Central memory CD4-positive, alpha-beta T cell (primary cell): ENCODE measurements at regions not wholly inside any gene's neighbourhood (a gene's known extent, or its start where the extent isn't known, plus 50 kb on each side); places are given as distances from the start of the nearest gene placed in this dataset.

Source experiments
- DNase-seq: peaks from one replicate; pipeline ENCODE4 v3.0.0; 2022

DNA sequence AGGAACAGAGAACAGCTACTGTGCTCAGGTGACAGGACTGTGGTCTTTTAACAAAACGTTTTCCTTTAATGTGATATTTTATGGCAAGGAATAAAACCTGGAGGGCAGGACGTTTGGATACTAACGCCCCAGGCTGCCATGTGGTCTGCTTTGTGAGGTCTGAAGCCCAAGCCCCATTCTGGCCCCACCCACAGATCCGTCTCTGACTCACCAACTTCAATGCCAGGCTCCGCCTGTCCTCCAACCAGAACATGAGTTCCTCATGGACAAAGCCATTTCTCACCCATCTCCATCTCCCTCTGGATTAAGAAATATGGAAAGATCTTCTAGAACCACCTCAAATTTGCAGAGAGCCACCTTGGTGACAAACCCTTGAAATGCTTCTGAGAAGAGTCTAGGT, 148.8 kb downstream of the CRYBB2 start:
- DNase-seq = no peak

DNA sequence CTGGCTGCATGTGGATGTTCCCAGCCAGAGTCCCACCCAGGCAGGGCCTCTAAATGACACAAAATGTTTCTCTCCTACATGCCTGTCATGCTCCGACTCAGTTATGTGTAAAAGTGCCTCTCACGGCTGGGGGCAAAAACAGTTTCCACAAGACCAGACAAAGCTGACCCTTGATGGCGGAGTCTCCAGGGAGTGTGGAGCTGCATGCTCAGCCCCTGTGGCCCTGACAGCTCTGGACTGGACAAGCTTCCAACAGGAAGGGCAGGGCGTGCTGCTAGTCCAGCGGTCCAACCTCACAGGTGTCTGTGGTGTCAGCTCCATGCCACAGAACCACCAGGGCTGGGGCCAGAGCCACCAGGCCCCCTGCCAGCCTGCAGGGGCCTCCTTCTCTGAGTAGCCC, 149.6 kb downstream of the CRYBB2 start:
- no peak for DNase-seq

DNA sequence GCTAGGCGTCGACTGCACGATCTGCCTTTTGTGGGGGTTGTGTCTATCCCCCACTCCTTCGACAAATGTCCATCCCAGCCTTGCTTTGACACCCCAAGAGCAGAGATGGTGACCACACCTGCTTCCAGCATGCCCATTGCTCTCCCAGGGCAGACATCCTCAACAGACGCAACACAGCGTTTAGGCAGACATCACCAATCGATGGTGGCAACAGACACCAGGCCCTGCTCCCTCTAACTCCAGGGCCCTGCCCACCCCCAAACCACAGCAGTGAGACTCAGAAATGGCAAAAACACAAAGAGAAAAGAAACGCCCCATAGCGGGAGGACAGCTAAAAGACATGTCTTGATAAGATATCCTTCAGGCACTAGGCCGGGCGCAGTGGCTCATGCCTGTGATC, 150.9 kb downstream of the CRYBB2 start:
- no peak for DNase-seq

DNA sequence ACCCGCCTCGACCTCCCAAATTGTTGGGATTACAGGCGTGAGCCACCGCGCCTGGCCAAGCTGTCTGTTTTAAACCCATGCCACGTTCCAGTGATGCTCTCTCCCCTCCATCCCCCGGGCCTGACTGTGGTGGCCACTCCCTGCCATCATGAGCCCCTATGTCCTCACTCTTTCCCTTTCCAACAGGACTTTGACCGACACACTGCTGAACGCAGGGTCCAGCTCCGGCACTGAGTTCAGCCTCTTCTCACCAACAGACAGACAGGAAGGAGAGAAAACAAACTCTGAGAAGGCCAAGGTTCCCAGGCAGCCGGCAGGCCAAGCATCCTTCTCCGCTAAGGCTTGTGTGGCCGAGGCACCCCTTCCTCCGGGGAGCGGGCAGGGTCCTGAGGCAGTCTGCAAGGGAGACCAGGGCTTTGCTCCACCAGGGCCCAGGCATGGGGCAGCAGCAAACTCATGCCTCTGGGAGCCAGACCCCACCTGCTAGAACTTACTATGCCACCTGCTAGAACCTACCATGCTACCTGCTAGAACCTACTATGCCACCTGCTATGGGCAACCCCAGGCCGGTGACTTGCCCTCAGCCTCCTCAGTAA, 152.7 kb downstream of the CRYBB2 start:
- DNase-seq = no peak

- DNase-seq = no peak
Observed at GRCh38 chr22:25373961-25374360, 154.5 kb downstream of the CRYBB2 start.

- no peak for DNase-seq
Observed at GRCh38 chr22:25374869-25375268, 155.4 kb downstream of the CRYBB2 start.

- no peak for DNase-seq
Observed at GRCh38 chr22:25375683-25376082, 156.2 kb downstream of the CRYBB2 start.

- DNase-seq = no peak
Observed at GRCh38 chr22:25377699-25378098, 158.3 kb downstream of the CRYBB2 start.

GRCh38 chr22:25380122-25380747, 160.8 kb downstream of the CRYBB2 start:
- no peak for DNase-seq

- DNase-seq = no peak
Observed at GRCh38 chr22:25382762-25383161, 163.3 kb downstream of the CRYBB2 start.

GRCh38 chr22:25383278-25383820, 163.9 kb downstream of the CRYBB2 start:
- DNase-seq = no peak

DNA sequence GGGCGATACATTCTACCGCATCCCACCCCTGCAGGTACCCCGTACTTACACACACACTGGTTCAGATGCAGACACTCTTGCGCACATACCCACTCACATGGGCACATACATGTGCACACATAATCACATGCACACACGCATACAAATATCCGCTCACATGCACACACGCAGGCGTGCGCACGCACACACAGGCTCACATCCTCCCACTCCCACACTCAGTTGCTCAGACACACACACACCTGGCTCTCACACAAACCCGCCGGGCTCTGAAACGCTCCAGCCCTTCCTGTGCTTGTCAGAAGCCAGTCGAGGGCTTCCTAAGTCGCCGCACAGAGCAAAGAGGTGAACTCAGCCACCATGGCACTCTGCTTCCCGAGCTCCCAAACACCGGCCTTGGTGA, 164.5 kb downstream of the CRYBB2 start:
- no peak for DNase-seq

- DNase-seq = no peak
Observed at GRCh38 chr22:25386538-25386884, 167.1 kb downstream of the CRYBB2 start.

GRCh38 chr22:25388415-25388814, 169.0 kb downstream of the CRYBB2 start:
- no peak for DNase-seq

- no peak for DNase-seq
Observed at GRCh38 chr22:25388866-25389540, 169.6 kb downstream of the CRYBB2 start.

GRCh38 chr22:25389541-25389919, 170.1 kb downstream of the CRYBB2 start:
- no peak for DNase-seq

DNA sequence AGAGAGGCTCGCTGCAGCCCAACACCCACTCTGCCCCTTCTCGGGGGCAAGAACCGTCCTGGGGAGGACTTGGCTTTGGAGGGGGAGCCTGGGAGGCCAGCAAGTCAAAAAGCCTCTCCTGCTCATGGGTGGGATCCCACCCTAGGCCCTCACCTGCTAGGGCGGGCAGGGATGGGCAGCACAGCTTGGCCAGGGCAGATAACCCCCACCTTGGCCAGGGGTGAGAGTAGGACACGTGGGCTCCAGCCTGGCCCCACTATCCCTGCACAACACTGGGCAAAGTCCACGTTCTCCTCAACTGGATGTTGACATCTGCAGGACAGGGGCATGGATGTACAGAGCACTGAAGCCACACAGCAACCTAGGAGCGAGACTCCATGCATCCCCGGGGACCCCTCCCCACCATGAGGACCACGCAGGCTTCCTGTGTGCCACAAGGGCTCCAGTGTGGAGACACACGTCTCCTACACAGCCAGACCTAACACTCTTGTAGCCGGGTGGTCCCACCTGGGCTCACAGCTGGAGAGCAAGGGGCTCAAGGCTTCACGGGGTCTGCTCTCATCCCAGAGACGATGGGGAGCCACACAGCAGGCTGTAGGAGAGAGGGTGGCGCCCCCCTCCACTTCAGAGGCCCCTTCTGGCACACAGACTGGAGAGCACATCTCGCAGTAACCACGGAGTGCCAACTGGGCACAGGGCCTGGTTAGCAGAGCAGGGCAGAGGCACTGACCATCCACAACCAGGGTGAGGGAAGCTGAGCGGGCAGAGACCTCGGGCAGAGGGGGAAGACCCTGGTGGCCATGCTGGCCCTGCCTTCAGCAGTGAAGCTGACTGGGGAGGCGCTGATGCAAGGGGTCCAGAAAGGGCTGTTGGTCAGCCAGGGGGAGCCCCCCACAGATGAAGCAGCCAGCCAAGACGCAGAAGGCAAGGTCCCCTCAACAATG, 171.1 kb downstream of the CRYBB2 start:
- no peak for DNase-seq

DNA sequence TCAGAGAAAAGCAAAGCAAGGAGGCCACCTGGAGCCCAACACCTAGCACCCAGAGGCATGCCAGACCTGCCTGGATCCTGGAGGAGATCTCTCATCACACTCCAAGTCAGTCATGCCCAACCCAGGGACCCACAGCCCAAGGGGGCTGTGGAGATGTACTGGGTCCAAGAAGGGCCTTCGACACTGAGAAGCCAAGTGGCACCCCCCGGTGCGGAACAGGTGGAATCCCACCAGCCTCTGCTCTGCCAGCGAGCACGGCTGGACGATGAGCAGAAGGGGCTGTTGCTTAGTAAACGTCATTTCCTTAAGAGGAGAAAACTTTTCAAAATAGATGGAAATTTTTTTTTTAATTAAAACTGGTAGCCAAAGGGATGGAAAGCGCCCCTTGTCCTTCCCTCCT, 171.9 kb upstream of the GRK3 start:
- DNase-seq = no peak

GRCh38 chr22:25393121-25393805, 171.2 kb upstream of the GRK3 start:
- DNase-seq = no peak

- DNase-seq = no peak
Observed at GRCh38 chr22:25395468-25395867, 169.0 kb upstream of the GRK3 start.

DNA sequence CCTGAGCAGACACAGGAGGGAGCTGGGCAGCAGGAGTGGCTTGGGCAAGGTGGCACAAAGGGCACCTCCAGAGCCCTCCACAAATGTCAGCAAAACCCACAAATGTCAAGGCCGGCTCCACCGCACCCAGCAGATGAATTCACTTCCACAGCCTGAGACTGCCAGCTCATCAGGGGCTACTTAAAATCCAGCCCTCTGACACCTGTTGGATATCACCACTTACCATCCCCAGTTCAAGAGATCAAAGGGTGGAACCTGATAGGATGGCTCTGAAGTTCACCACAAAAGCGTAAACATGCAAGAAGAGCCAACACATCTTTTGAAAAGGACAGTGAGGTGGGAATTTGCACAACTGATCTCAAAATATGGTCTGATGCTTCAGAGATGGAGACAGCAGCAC, 168.6 kb upstream of the GRK3 start:
- no peak for DNase-seq

GRCh38 chr22:25396615-25397200, 167.8 kb upstream of the GRK3 start:
- no peak for DNase-seq
